H9 (cell line): ENCODE measurements at regions not wholly inside any gene's neighbourhood (a gene's known extent, or its start where the extent isn't known, plus 50 kb on each side); places are given as distances from the start of the nearest gene placed in this dataset.

Experiments used
- DNase-seq: peaks from one replicate; pipeline ENCODE4 v3.0.0-alpha.2; 2017
- H2AFZ ChIP-seq: one replicate; pipeline ENCODE4 v1.6.1; 2013; ENCODE audit warnings: mild to moderate bottlenecking, low read length, control low read depth, moderate library complexity
- H2AK5ac ChIP-seq: 2 replicates; pipeline ENCODE4 v1.6.1; 2013; ENCODE audit warnings: low read length, control low read depth, mixed read lengths; ENCODE audit not compliant: insufficient read length
- H2BK120ac ChIP-seq: one replicate; pipeline ENCODE4 v1.6.1; 2013; ENCODE audit warnings: low read depth, mild to moderate bottlenecking, low read length, control low read depth, inconsistent platforms; ENCODE audit not compliant: poor library complexity, severe bottlenecking
- H2BK12ac ChIP-seq: 2 replicates; pipeline ENCODE4 v1.6.1; 2013; ENCODE audit warnings: low read length, control low read depth, mixed read lengths, low read depth; ENCODE audit not compliant: insufficient read length
- H2BK15ac ChIP-seq: 2 replicates; pipeline ENCODE4 v1.6.1; 2013; ENCODE audit warnings: low read depth, low read length, control low read depth
- H2BK20ac ChIP-seq: one replicate; pipeline ENCODE4 v1.6.1; 2013; ENCODE audit warnings: low read depth, mild to moderate bottlenecking, low read length, control low read depth, inconsistent platforms; ENCODE audit not compliant: poor library complexity, severe bottlenecking
- H2BK5ac ChIP-seq: 2 replicates; pipeline ENCODE4 v1.6.1; 2013; ENCODE audit warnings: low read length, control low read depth, mixed read lengths; ENCODE audit not compliant: insufficient read length
- H3K14ac ChIP-seq: 2 replicates; pipeline ENCODE4 v1.6.1; 2013; ENCODE audit warnings: low read length, control low read depth; ENCODE audit not compliant: insufficient read depth
- H3K18ac ChIP-seq: 2 replicates; pipeline ENCODE4 v1.6.1; 2013; ENCODE audit warnings: low read depth, mild to moderate bottlenecking, mixed read lengths, low read length, control low read depth; ENCODE audit not compliant: insufficient read length
- H3K23ac ChIP-seq: 2 replicates; pipeline ENCODE4 v1.6.1; 2013; ENCODE audit warnings: low read length, control low read depth, mixed read lengths, low read depth; ENCODE audit not compliant: insufficient read length
- H3K23me2 ChIP-seq: 2 replicates; pipeline ENCODE4 v1.6.1; 2013; ENCODE audit warnings: low read depth, mild to moderate bottlenecking, mixed read lengths, low read length, control low read depth; ENCODE audit not compliant: insufficient read length, poor library complexity, severe bottlenecking
- H3K27ac ChIP-seq: 2 replicates; pipeline ENCODE4 v1.5.1; 2013; ENCODE audit warnings: low read length, control low read depth, mixed read lengths, low read depth; ENCODE audit not compliant: insufficient read length
- H3K27me3 ChIP-seq: 2 replicates; pipeline ENCODE4 v1.6.1; 2013; ENCODE audit warnings: low read length, control low read depth, inconsistent platforms; ENCODE audit not compliant: insufficient read depth
- H3K4ac ChIP-seq: 2 replicates; pipeline ENCODE4 v1.6.1; 2013; ENCODE audit warnings: low read depth, mild to moderate bottlenecking, control low read depth, inconsistent platforms, low read length, moderate library complexity
- H3K4me1 ChIP-seq: 2 replicates; pipeline ENCODE4 v1.6.1; 2013; ENCODE audit warnings: low read length, control low read depth, inconsistent platforms; ENCODE audit not compliant: insufficient read depth
- H3K4me2 ChIP-seq: 2 replicates; pipeline ENCODE4 v1.6.1; 2013; ENCODE audit warnings: low read length, control low read depth, mixed read lengths; ENCODE audit not compliant: insufficient read length, insufficient read depth
- H3K56ac ChIP-seq: 2 replicates; pipeline ENCODE4 v1.6.1; 2013; ENCODE audit warnings: low read depth, mild to moderate bottlenecking, mixed read lengths, low read length, control low read depth; ENCODE audit not compliant: insufficient read length
- H3K79me1 ChIP-seq: 2 replicates; pipeline ENCODE4 v1.6.1; 2013; ENCODE audit warnings: low read depth, mild to moderate bottlenecking, moderate library complexity, low read length, control low read depth, inconsistent platforms; ENCODE audit not compliant: insufficient read depth, poor library complexity, severe bottlenecking
- H3K79me2 ChIP-seq: 2 replicates; pipeline ENCODE4 v1.6.1; 2013; ENCODE audit warnings: low read length, control low read depth, inconsistent platforms; ENCODE audit not compliant: insufficient read depth
- H3K9ac ChIP-seq: 2 replicates; pipeline ENCODE4 v1.6.1; 2013; ENCODE audit warnings: low read length, control low read depth, mixed read lengths; ENCODE audit not compliant: insufficient read length; ENCODE audit errors: extremely low read depth
- H3K9me3 ChIP-seq: one replicate; pipeline ENCODE4 v1.6.1; 2013; ENCODE audit warnings: low read depth, low read length, inconsistent platforms; ENCODE audit not compliant: control insufficient read depth
- H3T11ph ChIP-seq: one replicate; pipeline ENCODE4 v1.6.1; 2013; ENCODE audit warnings: mild to moderate bottlenecking, low read length, control low read depth, inconsistent platforms
- H4K20me1 ChIP-seq: one replicate; pipeline ENCODE4 v1.6.1; 2013; ENCODE audit not compliant: control insufficient read depth, insufficient read length, insufficient read depth
- H4K5ac ChIP-seq: 2 replicates; pipeline ENCODE4 v1.6.1; 2013; ENCODE audit warnings: low read depth, mild to moderate bottlenecking, mixed read lengths, low read length, control low read depth; ENCODE audit not compliant: insufficient read length
- H4K8ac ChIP-seq: replicated peaks from 2 replicates; pipeline ENCODE4 v1.6.1; 2013; ENCODE audit warnings: low read length, control low read depth, mixed read lengths, low read depth; ENCODE audit not compliant: insufficient read length
- H4K91ac ChIP-seq: 2 replicates; pipeline ENCODE4 v1.6.1; 2013; ENCODE audit warnings: low read depth, mild to moderate bottlenecking, moderate library complexity, mixed read lengths, low read length, control low read depth; ENCODE audit not compliant: insufficient read length
- H3K27ac Mint-ChIP-seq, 3 experiments: 2 replicates in 2 of 3; 3 replicates in 1 of 3; pipeline ENCODE4 v1.8.0; 2020 to 2021; ENCODE audit warnings: mixed read lengths in 3 of 3, mild to moderate bottlenecking in 1 of 3, moderate library complexity in 1 of 3
- H3K27me3 Mint-ChIP-seq: 2 replicates; pipeline ENCODE4 v1.8.0; 2021; ENCODE audit warnings: low read depth, mild to moderate bottlenecking, moderate library complexity, mixed read lengths
- H3K36me3 Mint-ChIP-seq, 3 experiments: 2 replicates in 2 of 3; 3 replicates in 1 of 3; pipeline ENCODE4 v1.8.0; 2020 to 2021; ENCODE audit warnings: low read depth in 3 of 3, mixed read lengths in 3 of 3; ENCODE audit not compliant: insufficient read depth in 1 of 3
- H3K4me1 Mint-ChIP-seq, 2 experiments: 2 replicates each; pipeline ENCODE4 v1.8.0; 2020; ENCODE audit warnings: mixed read lengths in 2 of 2
- H3K4me3 Mint-ChIP-seq, 2 experiments: 2 replicates in 1 of 2; 3 replicates in 1 of 2; pipeline ENCODE4 v1.8.0; 2020 to 2021; ENCODE audit warnings: mild to moderate bottlenecking in 2 of 2, mixed read lengths in 2 of 2, moderate library complexity in 1 of 2
- H3K9me3 Mint-ChIP-seq, 2 experiments: 2 replicates in 1 of 2; 3 replicates in 1 of 2; pipeline ENCODE4 v1.8.0; 2020; ENCODE audit warnings: mild to moderate bottlenecking in 2 of 2, mixed read lengths in 2 of 2, moderate library complexity in 1 of 2
- CTCF ChIP-seq: fragments of 200-600 bp; sonication (generic); conservative IDR thresholded peaks from 3 replicates; pipeline ENCODE4 v1.8.0; 2021; ENCODE audit warnings: antibody characterized with exemption, mild to moderate bottlenecking
- WGBS: extraction: QIAGEN DNeasy Blood & Tissue Kit; methylation state at CpG from one replicate; pipeline ENCODE4 v1.1.7; 2013; ENCODE audit warnings: missing lambda C conversion rate, low lambda C conversion rate, mixed read lengths; ENCODE audit not compliant: insufficient read length; ENCODE audit errors: extremely low coverage; 5-methylcytosine and 5-hydroxymethylcytosine counted together

DNA sequence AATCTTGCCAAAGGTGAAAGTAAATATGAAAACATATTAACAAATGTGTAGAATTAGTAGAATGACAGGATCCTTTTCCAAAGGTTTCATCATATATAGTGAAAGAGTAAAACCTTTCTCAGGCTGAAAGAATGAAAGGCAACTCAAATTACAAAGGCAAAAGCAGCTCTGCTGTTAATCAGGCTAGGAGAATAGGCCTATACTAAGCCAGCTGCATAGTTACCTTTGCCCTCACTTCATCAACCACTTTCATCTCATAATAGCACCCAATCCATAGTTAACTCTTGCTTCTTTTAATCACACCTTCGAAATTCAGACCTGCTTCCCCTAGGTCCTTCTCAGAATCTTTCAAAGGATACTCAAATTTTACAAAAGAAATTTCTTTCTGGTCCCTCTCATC is 1167.6 kb upstream of the ATXN8OS start:
- Histone ChIP-seq H2AK5ac (no peak overlapping the region), H3K27ac (no peak overlapping the region), H3K56ac (no peak overlapping the region), H2BK12ac (no peak overlapping the region), H2BK15ac (no peak overlapping the region), H2BK20ac (no peak overlapping the region), H4K91ac (no peak overlapping the region), H2BK5ac (no peak overlapping the region), H3K27me3 (no peaks in the 10 kb centered on the region), H3K79me1 (no peaks in the 10 kb centered on the region), H3K4ac (no peak overlapping the region), H2BK120ac (no peak overlapping the region), H3K4me2 (no peak overlapping the region), H3K4me1 (no peaks in the 10 kb centered on the region), H4K20me1 (no peaks in the 10 kb centered on the region), H3K23ac (no peak overlapping the region), H3K18ac (no peak overlapping the region), H3K9ac (no peak overlapping the region), H2AFZ (no peak overlapping the region), H4K8ac (no peak overlapping the region), H3T11ph (no peak overlapping the region), H3K14ac (no peak overlapping the region), H4K5ac (no peak overlapping the region), H3K79me2 (no peaks in the 10 kb centered on the region), H3K9me3 (no peaks in the 10 kb centered on the region), H3K23me2 (no peaks in the 10 kb centered on the region)
- peaks cover 0 to 5% of the 10 kb centered on the region in 2 experiments; a peak in 1 of 5 replicates for H3K9me3 Mint-ChIP-seq
- no peak overlapping the region for H3K4me3 Mint-ChIP-seq
- H3K4me1 Mint-ChIP-seq: peaks cover 13% of the 10 kb centered on the region in 2 experiments
- no peaks in the 10 kb centered on the region for H3K27me3 Mint-ChIP-seq
- peak overlapping the region in 1 of 3 experiments; percentile 69; a peak in 3 of 7 replicates for H3K27ac Mint-ChIP-seq
- no peak for DNase-seq
- H3K36me3 Mint-ChIP-seq: peaks cover 0 to 8% (median 0%) of the 10 kb centered on the region in 3 experiments; a peak in 2 of 7 replicates
- no CpG with 5 or more reads among the region's 1 CpG for WGBS
- TF ChIP-seq CTCF: no peak
